NCI-H526 (cell line): ENCODE measurements at regions not wholly inside any gene's neighbourhood (a gene's known extent, or its start where the extent isn't known, plus 50 kb on each side); places are given as distances from the start of the nearest gene placed in this dataset.

ENCODE experiments used
- DNase-seq, 2 experiments: peaks; one replicate each; lab custom pipeline; 2025; lab: John Stamatoyannopoulos, UW

- DNase-seq = no peak
Observed at GRCh38 chr5:23367874-23368273, 139.5 kb upstream of the PRDM9 start.

GRCh38 chr5:23353286-23353685 is 154.1 kb upstream of the PRDM9 start:
- no peak for DNase-seq

- peak in 1 of 2 experiments; percentile 48 for DNase-seq
Observed at GRCh38 chr5:23352446-23352845, 155.0 kb upstream of the PRDM9 start.

GRCh38 chr5:23343121-23343520 is 164.3 kb upstream of the PRDM9 start:
- no peak for DNase-seq

- DNase-seq = peak in 1 of 2 experiments; percentile 24
Observed at GRCh38 chr5:23332650-23333251, 174.7 kb upstream of the PRDM9 start.

- DNase-seq = no peak
Observed at GRCh38 chr5:23330726-23331125, 176.7 kb upstream of the PRDM9 start.

- DNase-seq = no peak
Observed at GRCh38 chr5:23319901-23320300, 187.5 kb upstream of the PRDM9 start.

- DNase-seq = no peak
Observed at GRCh38 chr5:23318960-23319359, 188.4 kb upstream of the PRDM9 start.

GRCh38 chr5:23318166-23318565 is 189.2 kb upstream of the PRDM9 start:
- no peak for DNase-seq

GRCh38 chr5:23316060-23316591 is 191.3 kb upstream of the PRDM9 start:
- no peak for DNase-seq

- DNase-seq = no peak
Observed at GRCh38 chr5:23314827-23315226, 192.6 kb upstream of the PRDM9 start.

GRCh38 chr5:23305055-23305454 is 202.4 kb upstream of the PRDM9 start:
- no peak for DNase-seq

- DNase-seq = no peak
Observed at GRCh38 chr5:23303836-23304235, 203.6 kb upstream of the PRDM9 start.

- no peak for DNase-seq
Observed at GRCh38 chr5:23303435-23303834, 204.0 kb upstream of the PRDM9 start.

GRCh38 chr5:23302438-23302837 is 205.0 kb upstream of the PRDM9 start:
- no peak for DNase-seq

GRCh38 chr5:23289162-23289561 is 218.2 kb upstream of the PRDM9 start:
- no peak for DNase-seq

- DNase-seq = no peak
Observed at GRCh38 chr5:23284656-23285055, 222.8 kb upstream of the PRDM9 start.

- DNase-seq = no peak
Observed at GRCh38 chr5:23274171-23274570, 233.2 kb upstream of the PRDM9 start.

- DNase-seq = no peak
Observed at GRCh38 chr5:23269981-23270380, 237.4 kb upstream of the PRDM9 start.

- no peak for DNase-seq
Observed at GRCh38 chr5:23268136-23268535, 239.3 kb upstream of the PRDM9 start.

GRCh38 chr5:23260621-23261020 is 246.8 kb upstream of the PRDM9 start:
- DNase-seq = no peak

- no peak for DNase-seq
Observed at GRCh38 chr5:23257656-23258055, 249.8 kb upstream of the PRDM9 start.

- DNase-seq = no peak
Observed at GRCh38 chr5:23253621-23254198, 253.7 kb upstream of the PRDM9 start.

- no peak for DNase-seq
Observed at GRCh38 chr5:23242891-23243290, 264.5 kb upstream of the PRDM9 start.
